SK-N-SH (cell line): ENCODE measurements at regions not wholly inside any gene's neighbourhood (a gene's known extent, or its start where the extent isn't known, plus 50 kb on each side); places are given as distances from the start of the nearest gene placed in this dataset.
A peak's percentile ranks its signal among the peaks of the same experiment; 100 is the strongest.

ENCODE experiments used
- CTCF ChIA-PET: fragments of 300-600, 350-600 bp; formaldehyde crosslinking; extraction: SDS; loops from one replicate; lab custom pipeline; 2021; lab: Yijun Ruan, JAX
- POLR2A ChIA-PET: fragments of 350-600 bp; sonication (Branson Sonifier 250); formaldehyde crosslinking; extraction: SDS; loops from one replicate; lab custom pipeline; 2020; ENCODE audit warnings: antibody characterized with exemption, inconsistent platforms; lab: Yijun Ruan, JAX
- DNase-seq: peaks from one replicate; pipeline ENCODE4 v3.0.0; 2012
- H2AFZ ChIP-seq: fragments of 200-600 bp; sonication (generic); 2 replicates; pipeline ENCODE4 v1.8.1; 2016; ENCODE audit warnings: antibody characterized with exemption, mild to moderate bottlenecking, low read depth
- H3F3A ChIP-seq: fragments of 200-600 bp; sonication (generic); replicated peaks from 2 replicates; pipeline ENCODE3; 2016; ENCODE audit warnings: antibody characterized with exemption, mild to moderate bottlenecking; ENCODE audit not compliant: insufficient read depth
- H3K27ac ChIP-seq, 2 experiments: fragments of 200-500 bp in 1 of 2; fragments of 200-600 bp in 1 of 2; sonication (Bioruptor generic) in 1 of 2; sonication (generic), shearing (Covaris generic) in 1 of 2; 2 replicates each; pipeline versions ENCODE4 v1.5.1 to v1.6.1; 2014 to 2016; ENCODE audit warnings: low read depth in 2 of 2, inconsistent platforms in 1 of 2, low read length in 1 of 2, mild to moderate bottlenecking in 1 of 2, mixed read lengths in 1 of 2
- H3K27me3 ChIP-seq: fragments of 200-600 bp; sonication (generic), shearing (Covaris generic); 2 replicates; pipeline ENCODE4 v1.6.1; 2016; ENCODE audit warnings: mixed run types; ENCODE audit not compliant: insufficient read depth
- H3K36me3 ChIP-seq, 2 experiments: fragments of 200-500 bp in 1 of 2; fragments of 200-600 bp in 1 of 2; sonication (Bioruptor generic) in 1 of 2; sonication (generic) in 1 of 2; replicated peaks in 1 of 2; 2 replicates each; pipeline versions ENCODE3 to v1.5.1; 2014 to 2016; ENCODE audit warnings: low read length in 1 of 2, mild to moderate bottlenecking in 1 of 2; ENCODE audit not compliant: insufficient read depth in 2 of 2, control insufficient read depth in 1 of 2
- H3K4me1 ChIP-seq, 2 experiments: fragments of 200-500 bp in 1 of 2; fragments of 200-600 bp in 1 of 2; sonication (Bioruptor generic) in 1 of 2; sonication (generic), shearing (Covaris generic) in 1 of 2; 2 replicates each; pipeline versions ENCODE4 v1.5.1 to v1.6.1; 2014 to 2016; ENCODE audit warnings: low read depth in 1 of 2, low read length in 1 of 2, mixed run types in 1 of 2; ENCODE audit not compliant: insufficient read depth in 2 of 2, control insufficient read depth in 1 of 2
- H3K4me2 ChIP-seq: fragments of 200-600 bp; sonication (generic), shearing (Covaris generic); 2 replicates; pipeline ENCODE4 v1.6.1; 2017; ENCODE audit warnings: mixed run types
- H3K4me3 ChIP-seq, 2 experiments: fragments of 200-500 bp in 1 of 2; fragments of 200-600 bp in 1 of 2; sonication (Bioruptor generic) in 1 of 2; sonication (generic), shearing (Covaris generic) in 1 of 2; 2 replicates each; pipeline versions ENCODE4 v1.5.1 to v1.8.1; 2014 to 2016; ENCODE audit warnings: low read depth in 2 of 2, inconsistent platforms in 1 of 2, low read length in 1 of 2, mild to moderate bottlenecking in 1 of 2, mixed read lengths in 1 of 2, moderate library complexity in 1 of 2
- H3K79me2 ChIP-seq: fragments of 200-600 bp; sonication (generic); 2 replicates; pipeline ENCODE4 v1.8.1; 2017; ENCODE audit warnings: mild to moderate bottlenecking; ENCODE audit not compliant: insufficient read depth
- H3K9ac ChIP-seq: fragments of 200-600 bp; sonication (generic); 2 replicates; pipeline ENCODE4 v1.6.1; 2017; ENCODE audit warnings: mixed run types
- H3K9me2 ChIP-seq: fragments of 200-600 bp; sonication (generic); 2 replicates; pipeline ENCODE4 v1.6.1; 2017; ENCODE audit warnings: mixed run types
- H3K9me3 ChIP-seq: fragments of 200-600 bp; sonication (generic); 2 replicates; pipeline ENCODE4 v1.6.1; 2017; ENCODE audit warnings: mixed run types, mild to moderate bottlenecking, moderate library complexity
- H4K20me1 ChIP-seq: fragments of 200-600 bp; sonication (generic); 2 replicates; pipeline ENCODE4 v1.6.1; 2017; ENCODE audit warnings: mild to moderate bottlenecking, mixed run types; ENCODE audit not compliant: insufficient read depth
- EP300 ChIP-seq, 2 experiments: IDR thresholded peaks; 2 replicates each; pipeline versions ENCODE4 v1.4.0 to v1.6.1; 2012; ENCODE audit warnings: borderline replicate concordance in 1 of 2, low read depth in 1 of 2, low read length in 1 of 2
- NFIC ChIP-seq: IDR thresholded peaks from 2 replicates; pipeline ENCODE4 v1.4.0; 2012; ENCODE audit warnings: borderline replicate concordance
- SIN3A ChIP-seq: IDR thresholded peaks from 2 replicates; pipeline ENCODE4 v1.6.1; 2012; ENCODE audit warnings: low read depth, mild to moderate bottlenecking, low read length, moderate library complexity, borderline replicate concordance
- TEAD4 ChIP-seq: IDR thresholded peaks from 2 replicates; pipeline ENCODE4 v1.4.0; 2012; ENCODE audit warnings: mild to moderate bottlenecking, borderline replicate concordance; ENCODE audit not compliant: insufficient read depth
- WGBS: methylation state at CpG from one replicate; pipeline ENCODE4 v1.1.6; 2017; ENCODE audit warnings: low lambda C conversion rate; 5-methylcytosine and 5-hydroxymethylcytosine counted together
- TF ChIP-seq, protein P1 (sequence below): IDR thresholded peaks from 2 replicates; pipeline ENCODE4 v1.4.0; 2012; ENCODE audit warnings: low read depth, borderline replicate concordance
- TF ChIP-seq, protein P2 (sequence below): fragments of 200-600 bp; sonication (generic); IDR thresholded peaks from 2 replicates; pipeline ENCODE4 v1.6.1; 2017; ENCODE audit warnings: antibody characterized with exemption, mild to moderate bottlenecking, moderate library complexity

- no peaks in the 10 kb centered on the region for H3K9me2 ChIP-seq
- ChIA-PET POLR2A (no interaction called here), CTCF (interaction anchor here (2.4 kb wide), 1 partner anchor 367 kb away, joined by 10 read pairs; no protein-coding TSS in a partner anchor)
- H3K9me3 ChIP-seq: no peaks in the 10 kb centered on the region
- no peaks in the 10 kb centered on the region for H3K36me3 ChIP-seq
- H3F3A ChIP-seq: peaks cover 38% of the 10 kb centered on the region
- no peaks in the 10 kb centered on the region for H4K20me1 ChIP-seq
- H3K4me2 ChIP-seq: no peak overlapping the region
- H3K79me2 ChIP-seq: no peaks in the 10 kb centered on the region
- no peak overlapping the region for H3K4me3 ChIP-seq
- no peak overlapping the region for H3K9ac ChIP-seq
- 42% methylated on average over 2 of the region's 2 CpGs for WGBS
- TF ChIP-seq SIN3A (no peak), NFIC (peak; percentile 62; the same call in 1 of the 2 replicates), TEAD4 (no peak), EP300 (IDR thresholded peaks at IDR 0.05; ENCODE audit: borderline replicate concordance in 1 of 2, low read depth in 1 of 2, low read length in 1 of 2) (no peak)
- TF ChIP-seq, protein P1, sequence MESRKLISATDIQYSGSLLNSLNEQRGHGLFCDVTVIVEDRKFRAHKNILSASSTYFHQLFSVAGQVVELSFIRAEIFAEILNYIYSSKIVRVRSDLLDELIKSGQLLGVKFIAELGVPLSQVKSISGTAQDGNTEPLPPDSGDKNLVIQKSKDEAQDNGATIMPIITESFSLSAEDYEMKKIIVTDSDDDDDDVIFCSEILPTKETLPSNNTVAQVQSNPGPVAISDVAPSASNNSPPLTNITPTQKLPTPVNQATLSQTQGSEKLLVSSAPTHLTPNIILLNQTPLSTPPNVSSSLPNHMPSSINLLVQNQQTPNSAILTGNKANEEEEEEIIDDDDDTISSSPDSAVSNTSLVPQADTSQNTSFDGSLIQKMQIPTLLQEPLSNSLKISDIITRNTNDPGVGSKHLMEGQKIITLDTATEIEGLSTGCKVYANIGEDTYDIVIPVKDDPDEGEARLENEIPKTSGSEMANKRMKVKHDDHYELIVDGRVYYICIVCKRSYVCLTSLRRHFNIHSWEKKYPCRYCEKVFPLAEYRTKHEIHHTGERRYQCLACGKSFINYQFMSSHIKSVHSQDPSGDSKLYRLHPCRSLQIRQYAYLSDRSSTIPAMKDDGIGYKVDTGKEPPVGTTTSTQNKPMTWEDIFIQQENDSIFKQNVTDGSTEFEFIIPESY: no peak
- H3K4me1 ChIP-seq: peaks cover 3 to 25% of the 10 kb centered on the region in 2 experiments
- H3K27me3 ChIP-seq: no peaks in the 10 kb centered on the region
- DNase-seq: no peak
- no peak overlapping the region for H3K27ac ChIP-seq
- no peak overlapping the region for H2AFZ ChIP-seq
Observed at GRCh38 chr5:34530637-34531036, 125.5 kb upstream of the RAI14 start.

DNA sequence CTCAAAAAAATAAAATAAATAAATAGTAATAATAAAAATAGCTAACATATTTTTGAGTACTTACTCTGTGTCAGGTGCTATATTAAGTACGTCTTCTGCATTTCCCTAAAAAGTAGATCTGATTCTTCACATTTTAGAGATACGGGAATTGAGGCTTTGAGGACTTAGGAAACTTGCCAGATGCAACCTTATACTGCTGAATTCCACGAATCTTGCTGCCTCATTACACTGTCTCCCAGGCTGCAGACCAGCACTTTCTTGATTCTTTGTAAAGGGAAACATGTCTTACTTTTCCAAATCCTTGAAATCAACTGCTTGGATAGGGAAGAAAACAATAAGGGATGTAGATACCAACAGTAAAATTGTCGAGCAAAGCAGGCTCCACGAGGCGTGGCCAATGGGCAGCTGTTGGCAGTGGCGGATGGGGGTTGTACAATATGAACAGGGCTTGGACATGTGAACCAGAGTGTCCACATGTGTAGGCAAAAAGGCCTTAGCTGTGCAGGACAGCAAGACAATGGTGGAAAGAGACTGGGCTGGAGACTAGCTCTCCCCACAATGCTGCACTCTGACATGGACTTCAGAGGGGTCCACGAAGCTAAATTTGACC, 124.3 kb upstream of the RAI14 start:
- ChIA-PET POLR2A (no interaction called here), CTCF (interaction anchor here (2.4 to 3.5 kb wide), 2 partner anchors 8 to 366 kb away, joined by 10 to 17 read pairs; no protein-coding TSS in a partner anchor)
- Histone ChIP-seq H2AFZ (peak overlapping the region; percentile 40; the same call in 1 of the 2 replicates), H3K36me3 (no peaks in the 10 kb centered on the region), H3K79me2 (no peaks in the 10 kb centered on the region), H3K4me1 (peaks cover 3 to 29% of the 10 kb centered on the region in 2 experiments), H3K4me2 (peak overlapping the region; percentile 45; the same call in 1 of the 2 replicates), H3F3A (peaks cover 38% of the 10 kb centered on the region), H3K9me3 (no peaks in the 10 kb centered on the region), H3K9ac (peak overlapping the region; percentile 17; the same call in 1 of the 2 replicates), H3K4me3 (no peak overlapping the region), H3K27ac (peak overlapping the region in 1 of 2 experiments; percentile 96; a peak in 2 of 4 replicates), H4K20me1 (no peaks in the 10 kb centered on the region), H3K27me3 (no peaks in the 10 kb centered on the region), H3K9me2 (no peaks in the 10 kb centered on the region)
- no peak for DNase-seq
- 43% methylated on average over 8 of the region's 8 CpGs for WGBS
- peak; percentile 37; the same call in 1 of the 2 replicates for TF ChIP-seq NFIC
- TF ChIP-seq, protein P2, sequence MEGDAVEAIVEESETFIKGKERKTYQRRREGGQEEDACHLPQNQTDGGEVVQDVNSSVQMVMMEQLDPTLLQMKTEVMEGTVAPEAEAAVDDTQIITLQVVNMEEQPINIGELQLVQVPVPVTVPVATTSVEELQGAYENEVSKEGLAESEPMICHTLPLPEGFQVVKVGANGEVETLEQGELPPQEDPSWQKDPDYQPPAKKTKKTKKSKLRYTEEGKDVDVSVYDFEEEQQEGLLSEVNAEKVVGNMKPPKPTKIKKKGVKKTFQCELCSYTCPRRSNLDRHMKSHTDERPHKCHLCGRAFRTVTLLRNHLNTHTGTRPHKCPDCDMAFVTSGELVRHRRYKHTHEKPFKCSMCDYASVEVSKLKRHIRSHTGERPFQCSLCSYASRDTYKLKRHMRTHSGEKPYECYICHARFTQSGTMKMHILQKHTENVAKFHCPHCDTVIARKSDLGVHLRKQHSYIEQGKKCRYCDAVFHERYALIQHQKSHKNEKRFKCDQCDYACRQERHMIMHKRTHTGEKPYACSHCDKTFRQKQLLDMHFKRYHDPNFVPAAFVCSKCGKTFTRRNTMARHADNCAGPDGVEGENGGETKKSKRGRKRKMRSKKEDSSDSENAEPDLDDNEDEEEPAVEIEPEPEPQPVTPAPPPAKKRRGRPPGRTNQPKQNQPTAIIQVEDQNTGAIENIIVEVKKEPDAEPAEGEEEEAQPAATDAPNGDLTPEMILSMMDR: no peak
